Testis (tissue), 2 donors: ENCODE measurements at regions not wholly inside any gene's neighbourhood (a gene's known extent, or its start where the extent isn't known, plus 50 kb on each side); places are given as distances from the start of the nearest gene placed in this dataset.
"Not testable (repeated sequence)": the region's sequence is repeated elsewhere in the genome, so short reads cannot be mapped to it uniquely, and the experiment has no call there.

Experiments
- DNase-seq: peaks from one replicate; pipeline ENCODE4 v3.0.0-alpha.2; 2019
- H3K27ac ChIP-seq, 2 donors: fragments of 200-600 bp; sonication (generic); one replicate each; pipeline ENCODE4 v1.5.1; 2019
- H3K27me3 ChIP-seq: fragments of 200-600 bp; sonication (generic); one replicate; pipeline ENCODE4 v1.5.1; 2019
- H3K36me3 ChIP-seq: fragments of 200-600 bp; sonication (generic); one replicate; pipeline ENCODE4 v1.5.1; 2017; ENCODE audit warnings: low read depth; ENCODE audit errors: missing control alignments
- H3K4me1 ChIP-seq: fragments of 200-600 bp; sonication (generic); one replicate; pipeline ENCODE4 v1.5.1; 2019
- H3K4me3 ChIP-seq, 2 donors: fragments of 200-600 bp; sonication (generic); one replicate each; pipeline ENCODE4 v1.5.1; 2017 to 2019
- H3K9me3 ChIP-seq: fragments of 200-600 bp; sonication (generic); one replicate; pipeline ENCODE4 v1.5.1; 2017
- POLR2A ChIP-seq: fragments of 450-650 bp; IDR thresholded peaks from one replicate; pipeline ENCODE4 v1.6.1; 2017; ENCODE audit warnings: antibody characterized with exemption, mild to moderate bottlenecking, moderate library complexity
- WGBS, 2 donors: methylation state at CpG; one replicate each; pipeline ENCODE4 v1.1.5; 2018; 5-methylcytosine and 5-hydroxymethylcytosine counted together
- intact Hi-C: fragments of 100-400 bp; cut with DNase I; formaldehyde crosslinking; loops from one replicate; pipeline ENCODE4 v1.15.1; 2023; ENCODE audit warnings: low total_unique reads
- TF ChIP-seq, protein P1 (sequence below), 3 experiments: fragments of 450-650 bp in 2 of 3; fragments of 200-600 bp in 1 of 3; sonication (generic) in 1 of 3; IDR thresholded peaks; one replicate each; pipeline ENCODE4 v1.5.1; 2016 to 2019; ENCODE audit warnings: antibody characterized with exemption in 3 of 3, mild to moderate bottlenecking in 2 of 3, moderate library complexity in 1 of 3

- H3K36me3 ChIP-seq, result no peaks in the 10 kb centered on the region
- 84% methylated on average over 10 of the region's 10 CpGs for WGBS, 2 donors
- no peak for DNase-seq
- TF ChIP-seq POLR2A, result no peak
- TF ChIP-seq, protein P1, sequence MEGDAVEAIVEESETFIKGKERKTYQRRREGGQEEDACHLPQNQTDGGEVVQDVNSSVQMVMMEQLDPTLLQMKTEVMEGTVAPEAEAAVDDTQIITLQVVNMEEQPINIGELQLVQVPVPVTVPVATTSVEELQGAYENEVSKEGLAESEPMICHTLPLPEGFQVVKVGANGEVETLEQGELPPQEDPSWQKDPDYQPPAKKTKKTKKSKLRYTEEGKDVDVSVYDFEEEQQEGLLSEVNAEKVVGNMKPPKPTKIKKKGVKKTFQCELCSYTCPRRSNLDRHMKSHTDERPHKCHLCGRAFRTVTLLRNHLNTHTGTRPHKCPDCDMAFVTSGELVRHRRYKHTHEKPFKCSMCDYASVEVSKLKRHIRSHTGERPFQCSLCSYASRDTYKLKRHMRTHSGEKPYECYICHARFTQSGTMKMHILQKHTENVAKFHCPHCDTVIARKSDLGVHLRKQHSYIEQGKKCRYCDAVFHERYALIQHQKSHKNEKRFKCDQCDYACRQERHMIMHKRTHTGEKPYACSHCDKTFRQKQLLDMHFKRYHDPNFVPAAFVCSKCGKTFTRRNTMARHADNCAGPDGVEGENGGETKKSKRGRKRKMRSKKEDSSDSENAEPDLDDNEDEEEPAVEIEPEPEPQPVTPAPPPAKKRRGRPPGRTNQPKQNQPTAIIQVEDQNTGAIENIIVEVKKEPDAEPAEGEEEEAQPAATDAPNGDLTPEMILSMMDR (IDR thresholded peaks at IDR 0.05), result no peak
- H3K27ac ChIP-seq, result no peak overlapping the region
- no peaks in the 10 kb centered on the region for H3K9me3 ChIP-seq
- no peaks in the 10 kb centered on the region for H3K4me1 ChIP-seq
- H3K27me3 ChIP-seq, result no peaks in the 10 kb centered on the region
- H3K4me3 ChIP-seq, result no peak overlapping the region
- intact Hi-C loops, result no loop called here
These were observed 1654.9 kb upstream of the LRRTM3 start for GRCh38 chr10:65270969-65271368.

DNA sequence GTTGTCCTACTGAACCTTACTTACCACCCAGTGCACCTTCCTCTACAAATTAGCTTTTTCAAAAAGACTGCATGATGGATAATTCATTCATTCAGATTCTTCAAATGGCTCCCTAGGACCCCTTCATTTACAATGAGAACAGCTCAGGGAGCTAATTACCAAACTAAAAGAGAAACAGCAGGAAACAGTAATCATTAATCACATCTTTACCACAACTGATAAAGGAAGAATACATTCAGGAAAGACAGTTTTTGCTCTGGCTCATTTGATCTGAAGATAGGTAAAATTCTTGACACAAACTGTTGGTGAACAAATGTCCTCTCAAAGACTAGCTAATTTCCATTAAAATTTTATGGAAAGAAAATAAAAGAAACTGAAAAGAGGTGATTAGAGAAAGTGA, 1652.7 kb upstream of the LRRTM3 start:
- DNase-seq, result no peak
- no peak overlapping the region for H3K27ac ChIP-seq
- H3K36me3 ChIP-seq, result no peaks in the 10 kb centered on the region
- TF ChIP-seq, protein P1 (IDR thresholded peaks at IDR 0.05), result no peak
- TF ChIP-seq POLR2A, result no peak
- H3K27me3 ChIP-seq, result no peaks in the 10 kb centered on the region
- no peaks in the 10 kb centered on the region for H3K4me1 ChIP-seq
- intact Hi-C loops, result no loop called here
- no peaks in the 10 kb centered on the region for H3K9me3 ChIP-seq
- no peak overlapping the region for H3K4me3 ChIP-seq

- WGBS, 2 donors, result 62 to 82% methylated on average over 4 of the region's 4 CpGs
- H3K36me3 ChIP-seq, result no peaks in the 10 kb centered on the region
- no peak for DNase-seq
- intact Hi-C loops, result no loop called here
- no peak overlapping the region for H3K27ac ChIP-seq
- no peak overlapping the region for H3K4me3 ChIP-seq
- no peak for TF ChIP-seq POLR2A
- TF ChIP-seq, protein P1 (IDR thresholded peaks at IDR 0.05), result no peak
- no peaks in the 10 kb centered on the region for H3K9me3 ChIP-seq
- H3K4me1 ChIP-seq, result no peaks in the 10 kb centered on the region
- H3K27me3 ChIP-seq, result no peaks in the 10 kb centered on the region
These were observed 1650.5 kb upstream of the LRRTM3 start for GRCh38 chr10:65275296-65275695.

DNA sequence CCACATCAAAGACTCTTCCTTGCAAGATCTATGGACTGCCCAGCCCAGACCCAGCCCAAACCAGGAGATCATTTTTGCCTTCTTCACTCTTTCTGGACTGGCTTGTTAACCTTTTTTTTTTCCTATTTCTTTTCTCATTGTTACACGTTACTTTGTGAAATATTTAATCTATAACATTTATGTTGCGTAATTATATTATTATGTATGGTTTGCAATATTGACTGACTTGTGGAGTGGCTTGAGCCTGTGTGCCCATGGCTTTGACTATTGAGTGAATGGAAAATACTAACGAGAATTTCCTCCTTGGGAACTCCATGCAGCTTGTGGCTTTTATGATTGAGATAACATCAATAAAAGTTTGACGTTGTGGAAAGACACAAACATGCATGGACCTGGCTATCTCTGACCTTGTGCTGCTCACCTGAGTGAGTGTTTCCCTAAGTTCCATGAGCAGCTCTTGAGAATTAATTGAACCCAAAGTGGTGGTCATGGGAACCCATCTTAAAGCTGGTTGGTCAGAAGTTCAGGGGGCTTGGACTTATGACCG, 1641.3 kb upstream of the LRRTM3 start:
- no peaks in the 10 kb centered on the region for H3K9me3 ChIP-seq
- WGBS, 2 donors, result 82 to 90% methylated on average over 5 of the region's 5 CpGs
- H3K27ac ChIP-seq, result no peak overlapping the region
- DNase-seq, result no peak
- no peak for TF ChIP-seq POLR2A
- TF ChIP-seq, protein P1 (IDR thresholded peaks at IDR 0.05), result no peak
- intact Hi-C loops, result no loop called here
- H3K27me3 ChIP-seq, result no peaks in the 10 kb centered on the region
- H3K4me3 ChIP-seq, result no peak overlapping the region
- no peaks in the 10 kb centered on the region for H3K36me3 ChIP-seq
- H3K4me1 ChIP-seq, result no peaks in the 10 kb centered on the region

GRCh38 chr10:65285726-65286125, 1640.1 kb upstream of the LRRTM3 start:
- intact Hi-C loops, DNase-seq, H3K27ac ChIP-seq, H3K4me1 ChIP-seq, H3K36me3 ChIP-seq, H3K27me3 ChIP-seq, H3K9me3 ChIP-seq, H3K4me3 ChIP-seq: not testable (repeated sequence)
- WGBS, 2 donors, result 97 to 100% methylated on average over 2 to 3 of the region's 3 CpGs
